Cardiac fibroblast (primary cell): ENCODE measurements at regions not wholly inside any gene's neighbourhood (a gene's known extent, or its start where the extent isn't known, plus 50 kb on each side); places are given as distances from the start of the nearest gene placed in this dataset.

Experiments
- DNase-seq, 2 donors: peaks; one replicate each; pipeline versions ENCODE4 v3.0.0 to v3.0.0-alpha.2; 2010; ENCODE audit warnings: low read depth in 2 of 2
- H3K4me3 ChIP-seq, 2 donors: replicated peaks in 1 of 2; 1 replicate in 1 of 2; 2 replicates in 1 of 2; pipeline ENCODE4 v1.5.1; 2011; ENCODE audit warnings: low read depth in 2 of 2, low read length in 2 of 2, mild to moderate bottlenecking in 2 of 2, moderate library complexity in 1 of 2
- CTCF ChIP-seq: IDR thresholded peaks from one replicate; pipeline ENCODE4 v1.5.1; 2011; ENCODE audit warnings: low read depth, mild to moderate bottlenecking, low read length, inconsistent platforms

GRCh38 chr2:71742953-71743601 lies 289.7 kb downstream of the DYSF start:
- peak; percentile 92 to 94 for DNase-seq
- H3K4me3 ChIP-seq: no peak overlapping the region
- TF ChIP-seq CTCF: no peak

- DNase-seq: no peak
- TF ChIP-seq CTCF: no peak
- H3K4me3 ChIP-seq: no peak overlapping the region
These were observed 283.6 kb downstream of the DYSF start for GRCh38 chr2:71736986-71737385.

- H3K4me3 ChIP-seq: no peak overlapping the region
- no peak for DNase-seq
- no peak for TF ChIP-seq CTCF
These were observed 282.9 kb downstream of the DYSF start for GRCh38 chr2:71736091-71736861.
